Cardiac fibroblast (primary cell): ENCODE measurements at regions not wholly inside any gene's neighbourhood (a gene's known extent, or its start where the extent isn't known, plus 50 kb on each side); places are given as distances from the start of the nearest gene placed in this dataset.
A peak's percentile ranks its signal among the peaks of the same experiment; 100 is the strongest.

ENCODE experiments used
- DNase-seq, 2 donors: peaks; one replicate each; pipeline versions ENCODE4 v3.0.0 to v3.0.0-alpha.2; 2010; ENCODE audit warnings: low read depth in 2 of 2
- H3K4me3 ChIP-seq, 2 donors: replicated peaks in 1 of 2; 1 replicate in 1 of 2; 2 replicates in 1 of 2; pipeline ENCODE4 v1.5.1; 2011; ENCODE audit warnings: low read depth in 2 of 2, low read length in 2 of 2, mild to moderate bottlenecking in 2 of 2, moderate library complexity in 1 of 2
- CTCF ChIP-seq: IDR thresholded peaks from one replicate; pipeline ENCODE4 v1.5.1; 2011; ENCODE audit warnings: low read depth, mild to moderate bottlenecking, low read length, inconsistent platforms

GRCh38 chr4:128394778-128395177, 107.2 kb upstream of the PGRMC2 start:
- peak in 1 of 2 donors; percentile 32 for DNase-seq
- no peak overlapping the region for H3K4me3 ChIP-seq
- no peak for TF ChIP-seq CTCF

- no peak for TF ChIP-seq CTCF
- peak in 1 of 2 donors; percentile 59 for DNase-seq
- no peak overlapping the region for H3K4me3 ChIP-seq
Observed at GRCh38 chr4:128393101-128393704, 105.6 kb upstream of the PGRMC2 start.

GRCh38 chr4:128390475-128390996, 102.9 kb upstream of the PGRMC2 start:
- TF ChIP-seq CTCF, result no peak
- DNase-seq, result no peak
- H3K4me3 ChIP-seq, result no peak overlapping the region

GRCh38 chr4:128388796-128389195, 101.2 kb upstream of the PGRMC2 start:
- TF ChIP-seq CTCF, result no peak
- DNase-seq, result no peak
- no peak overlapping the region for H3K4me3 ChIP-seq

GRCh38 chr4:128388352-128388630, 100.7 kb upstream of the PGRMC2 start:
- no peak for TF ChIP-seq CTCF
- no peak for DNase-seq
- H3K4me3 ChIP-seq, result no peak overlapping the region

GRCh38 chr4:128387600-128388351, 100.2 kb upstream of the PGRMC2 start:
- no peak overlapping the region for H3K4me3 ChIP-seq
- TF ChIP-seq CTCF, result no peak
- DNase-seq, result no peak
